SK-N-SH (cell line): ENCODE measurements at regions not wholly inside any gene's neighbourhood (a gene's known extent, or its start where the extent isn't known, plus 50 kb on each side); places are given as distances from the start of the nearest gene placed in this dataset.
A peak's percentile ranks its signal among the peaks of the same experiment; 100 is the strongest.
"Not testable (repeated sequence)": the region's sequence is repeated elsewhere in the genome, so short reads cannot be mapped to it uniquely, and the experiment has no call there.

Experiments
- CTCF ChIA-PET: fragments of 300-600, 350-600 bp; formaldehyde crosslinking; extraction: SDS; loops from one replicate; lab custom pipeline; 2021; lab: Yijun Ruan, JAX
- POLR2A ChIA-PET: fragments of 350-600 bp; sonication (Branson Sonifier 250); formaldehyde crosslinking; extraction: SDS; loops from one replicate; lab custom pipeline; 2020; ENCODE audit warnings: antibody characterized with exemption, inconsistent platforms; lab: Yijun Ruan, JAX
- DNase-seq: peaks from one replicate; pipeline ENCODE4 v3.0.0; 2012
- H2AFZ ChIP-seq: fragments of 200-600 bp; sonication (generic); 2 replicates; pipeline ENCODE4 v1.8.1; 2016; ENCODE audit warnings: antibody characterized with exemption, mild to moderate bottlenecking, low read depth
- H3F3A ChIP-seq: fragments of 200-600 bp; sonication (generic); replicated peaks from 2 replicates; pipeline ENCODE3; 2016; ENCODE audit warnings: antibody characterized with exemption, mild to moderate bottlenecking; ENCODE audit not compliant: insufficient read depth
- H3K27ac ChIP-seq, 2 experiments: fragments of 200-500 bp in 1 of 2; fragments of 200-600 bp in 1 of 2; sonication (Bioruptor generic) in 1 of 2; sonication (generic), shearing (Covaris generic) in 1 of 2; 2 replicates each; pipeline versions ENCODE4 v1.5.1 to v1.6.1; 2014 to 2016; ENCODE audit warnings: low read depth in 2 of 2, inconsistent platforms in 1 of 2, low read length in 1 of 2, mild to moderate bottlenecking in 1 of 2, mixed read lengths in 1 of 2
- H3K27me3 ChIP-seq: fragments of 200-600 bp; sonication (generic), shearing (Covaris generic); 2 replicates; pipeline ENCODE4 v1.6.1; 2016; ENCODE audit warnings: mixed run types; ENCODE audit not compliant: insufficient read depth
- H3K36me3 ChIP-seq, 2 experiments: fragments of 200-500 bp in 1 of 2; fragments of 200-600 bp in 1 of 2; sonication (Bioruptor generic) in 1 of 2; sonication (generic) in 1 of 2; replicated peaks in 1 of 2; 2 replicates each; pipeline versions ENCODE3 to v1.5.1; 2014 to 2016; ENCODE audit warnings: low read length in 1 of 2, mild to moderate bottlenecking in 1 of 2; ENCODE audit not compliant: insufficient read depth in 2 of 2, control insufficient read depth in 1 of 2
- H3K4me1 ChIP-seq, 2 experiments: fragments of 200-500 bp in 1 of 2; fragments of 200-600 bp in 1 of 2; sonication (Bioruptor generic) in 1 of 2; sonication (generic), shearing (Covaris generic) in 1 of 2; 2 replicates each; pipeline versions ENCODE4 v1.5.1 to v1.6.1; 2014 to 2016; ENCODE audit warnings: low read depth in 1 of 2, low read length in 1 of 2, mixed run types in 1 of 2; ENCODE audit not compliant: insufficient read depth in 2 of 2, control insufficient read depth in 1 of 2
- H3K4me2 ChIP-seq: fragments of 200-600 bp; sonication (generic), shearing (Covaris generic); 2 replicates; pipeline ENCODE4 v1.6.1; 2017; ENCODE audit warnings: mixed run types
- H3K4me3 ChIP-seq, 2 experiments: fragments of 200-500 bp in 1 of 2; fragments of 200-600 bp in 1 of 2; sonication (Bioruptor generic) in 1 of 2; sonication (generic), shearing (Covaris generic) in 1 of 2; 2 replicates each; pipeline versions ENCODE4 v1.5.1 to v1.8.1; 2014 to 2016; ENCODE audit warnings: low read depth in 2 of 2, inconsistent platforms in 1 of 2, low read length in 1 of 2, mild to moderate bottlenecking in 1 of 2, mixed read lengths in 1 of 2, moderate library complexity in 1 of 2
- H3K79me2 ChIP-seq: fragments of 200-600 bp; sonication (generic); 2 replicates; pipeline ENCODE4 v1.8.1; 2017; ENCODE audit warnings: mild to moderate bottlenecking; ENCODE audit not compliant: insufficient read depth
- H3K9ac ChIP-seq: fragments of 200-600 bp; sonication (generic); 2 replicates; pipeline ENCODE4 v1.6.1; 2017; ENCODE audit warnings: mixed run types
- H3K9me2 ChIP-seq: fragments of 200-600 bp; sonication (generic); 2 replicates; pipeline ENCODE4 v1.6.1; 2017; ENCODE audit warnings: mixed run types
- H3K9me3 ChIP-seq: fragments of 200-600 bp; sonication (generic); 2 replicates; pipeline ENCODE4 v1.6.1; 2017; ENCODE audit warnings: mixed run types, mild to moderate bottlenecking, moderate library complexity
- H4K20me1 ChIP-seq: fragments of 200-600 bp; sonication (generic); 2 replicates; pipeline ENCODE4 v1.6.1; 2017; ENCODE audit warnings: mild to moderate bottlenecking, mixed run types; ENCODE audit not compliant: insufficient read depth
- CHD2 ChIP-seq: fragments of 150-350 bp; IDR thresholded peaks from 2 replicates; pipeline ENCODE4 v1.6.1; 2018; ENCODE audit warnings: low read length; ENCODE audit not compliant: partially characterized antibody
- CTCF ChIP-seq: fragments of 200-600 bp; sonication (generic); IDR thresholded peaks from 2 replicates; pipeline ENCODE4 v1.6.1; 2017; ENCODE audit warnings: antibody characterized with exemption, mild to moderate bottlenecking, moderate library complexity
- MAX ChIP-seq: IDR thresholded peaks from 2 replicates; pipeline ENCODE4 v1.4.0; 2012; ENCODE audit warnings: low read depth
- RAD21 ChIP-seq: IDR thresholded peaks from 2 replicates; pipeline ENCODE4 v1.6.1; 2012; ENCODE audit warnings: mild to moderate bottlenecking, low read length
- RXRA ChIP-seq: IDR thresholded peaks from 2 replicates; pipeline ENCODE4 v1.4.0; 2012; ENCODE audit warnings: low read depth, mild to moderate bottlenecking, borderline replicate concordance
- SIN3A ChIP-seq: IDR thresholded peaks from 2 replicates; pipeline ENCODE4 v1.6.1; 2012; ENCODE audit warnings: low read depth, mild to moderate bottlenecking, low read length, moderate library complexity, borderline replicate concordance
- ZBTB33 ChIP-seq: IDR thresholded peaks from 2 replicates; pipeline ENCODE4 v1.4.0; 2012; ENCODE audit warnings: low read depth, borderline replicate concordance
- WGBS: methylation state at CpG from one replicate; pipeline ENCODE4 v1.1.6; 2017; ENCODE audit warnings: low lambda C conversion rate; 5-methylcytosine and 5-hydroxymethylcytosine counted together

- H3K4me3 ChIP-seq: no peak overlapping the region
- H3K4me2 ChIP-seq: no peak overlapping the region
- H3K27ac ChIP-seq: no peak overlapping the region
- H3K4me1 ChIP-seq: no peaks in the 10 kb centered on the region
- H2AFZ ChIP-seq: no peak overlapping the region
- no peaks in the 10 kb centered on the region for H3K9me2 ChIP-seq
- no peak for DNase-seq
- no peaks in the 10 kb centered on the region for H3K9me3 ChIP-seq
- H3K9ac ChIP-seq: no peak overlapping the region
- ChIA-PET POLR2A (no interaction called here), CTCF (interaction anchor here (0.9 kb wide), 1 partner anchor 277 kb away, joined by 3 read pairs; no protein-coding TSS in a partner anchor)
- H3F3A ChIP-seq: no peaks in the 10 kb centered on the region
- 6% methylated on average over 3 of the region's 3 CpGs for WGBS
- no peaks in the 10 kb centered on the region for H3K27me3 ChIP-seq
- no peaks in the 10 kb centered on the region for H3K36me3 ChIP-seq
- H4K20me1 ChIP-seq: no peaks in the 10 kb centered on the region
- H3K79me2 ChIP-seq: no peaks in the 10 kb centered on the region
- no peak for TF ChIP-seq CHD2
- no peak for TF ChIP-seq SIN3A
- TF ChIP-seq CTCF: peak; percentile 30; the same call in 1 of the 2 replicates
- no peak for TF ChIP-seq RXRA
- TF ChIP-seq RAD21: peak; percentile 24; the same call in 1 of the 2 replicates
- TF ChIP-seq ZBTB33: no peak
- TF ChIP-seq MAX: no peak
Measured at GRCh38 chr6:68196645-68197044, 438.4 kb upstream of the ADGRB3 start.

GRCh38 chr6:68195753-68196152, 439.3 kb upstream of the ADGRB3 start:
- H3K9me3 ChIP-seq, H3K27ac ChIP-seq, H3K9me2 ChIP-seq, H3K79me2 ChIP-seq, H2AFZ ChIP-seq, POLR2A ChIA-PET, H3K27me3 ChIP-seq, H3K9ac ChIP-seq, H3K4me2 ChIP-seq, H3K4me1 ChIP-seq, H4K20me1 ChIP-seq, H3K36me3 ChIP-seq, CTCF ChIA-PET, H3F3A ChIP-seq, DNase-seq, H3K4me3 ChIP-seq: not testable (repeated sequence)
- 40% methylated on average over 2 of the region's 2 CpGs for WGBS
